SK-N-SH treated with all-trans-retinoic acid at 6 μM for 48 hours (cell line): ENCODE measurements at regions not wholly inside any gene's neighbourhood (a gene's known extent, or its start where the extent isn't known, plus 50 kb on each side); places are given as distances from the start of the nearest gene placed in this dataset.

Source experiments
- ATAC-seq: fragments of 200-7000 bp; cut with Tn5 transposase; 3 replicates; pipeline ENCODE4 v1.9.1; 2020; ENCODE audit warnings: mild to moderate bottlenecking, moderate library complexity
- ARNTL ChIP-seq: fragments of 450-650 bp; formaldehyde crosslinking; IDR thresholded peaks from 2 replicates; pipeline ENCODE4 v1.5.0; 2020; ENCODE audit warnings: low read depth, mild to moderate bottlenecking, moderate library complexity, borderline replicate concordance
- BACH2 ChIP-seq: fragments of 250-450 bp; sonication (Bioruptor Pico); IDR thresholded peaks from 2 replicates; pipeline ENCODE4 v1.9.0; 2021; ENCODE audit warnings: mild to moderate bottlenecking, borderline replicate concordance
- CSDC2 ChIP-seq: fragments of 250-450 bp; sonication (Bioruptor Pico); IDR thresholded peaks from 2 replicates; pipeline ENCODE4 v1.5.0; 2020; ENCODE audit warnings: mild to moderate bottlenecking, moderate library complexity
- ESRRG ChIP-seq: fragments of 250-450 bp; sonication (Bioruptor Pico); IDR thresholded peaks from 2 replicates; pipeline ENCODE4 v1.6.1; 2021; ENCODE audit warnings: mild to moderate bottlenecking
- GLIS3 ChIP-seq: fragments of 250-450 bp; sonication (Bioruptor Pico); IDR thresholded peaks from 2 replicates; pipeline ENCODE4 v1.5.0; 2020; ENCODE audit warnings: mild to moderate bottlenecking, moderate library complexity
- ISL1 ChIP-seq: fragments of 250-450 bp; sonication (Bioruptor Pico); IDR thresholded peaks from 2 replicates; pipeline ENCODE4 v2.1.2; 2022; ENCODE audit warnings: mild to moderate bottlenecking, moderate library complexity
- OSR1 ChIP-seq: fragments of 250-450 bp; sonication (Bioruptor Pico); IDR thresholded peaks from 2 replicates; pipeline ENCODE4 v1.8.0; 2022; ENCODE audit warnings: moderate library complexity, mild to moderate bottlenecking, inconsistent platforms
- PATZ1 ChIP-seq: fragments of 250-450 bp; sonication (Bioruptor Pico); IDR thresholded peaks from 2 replicates; pipeline ENCODE4 v1.8.0; 2020; ENCODE audit warnings: mild to moderate bottlenecking, moderate library complexity, borderline replicate concordance
- POU6F1 ChIP-seq: fragments of 250-450 bp; sonication (Bioruptor Pico); IDR thresholded peaks from 2 replicates; pipeline ENCODE4 v1.8.0; 2021; ENCODE audit warnings: low read depth, mild to moderate bottlenecking, moderate library complexity, borderline replicate concordance
- PPARA ChIP-seq: fragments of 250-450 bp; sonication (Bioruptor Pico); IDR thresholded peaks from 2 replicates; pipeline ENCODE4 v1.5.0; 2020; ENCODE audit warnings: mild to moderate bottlenecking, borderline replicate concordance
- RARB ChIP-seq: fragments of 250-450 bp; sonication (Bioruptor Pico); IDR thresholded peaks from 2 replicates; pipeline ENCODE4 v1.8.0; 2021; ENCODE audit warnings: mild to moderate bottlenecking, moderate library complexity
- SNAI2 ChIP-seq: fragments of 250-450 bp; sonication (Bioruptor Pico); IDR thresholded peaks from 2 replicates; pipeline ENCODE4 v1.5.0; 2020; ENCODE audit warnings: mild to moderate bottlenecking, moderate library complexity
- TCF4 ChIP-seq: fragments of 250-450 bp; sonication (Bioruptor Pico); IDR thresholded peaks from 2 replicates; pipeline ENCODE4 v1.8.0; 2021; ENCODE audit warnings: mild to moderate bottlenecking, moderate library complexity, borderline replicate concordance
- TOX ChIP-seq: fragments of 250-450 bp; sonication (Bioruptor Pico); IDR thresholded peaks from 2 replicates; pipeline ENCODE4 v1.8.0; 2021; ENCODE audit warnings: mild to moderate bottlenecking, moderate library complexity, borderline replicate concordance
- ZC3H10 ChIP-seq: fragments of 250-450 bp; sonication (Bioruptor Pico); IDR thresholded peaks from 2 replicates; pipeline ENCODE4 v1.5.1; 2021; ENCODE audit warnings: mild to moderate bottlenecking, moderate library complexity
- ZFP3 ChIP-seq: fragments of 250-450 bp; sonication (Bioruptor Pico); IDR thresholded peaks from 2 replicates; pipeline ENCODE4 v1.5.0; 2020; ENCODE audit warnings: mild to moderate bottlenecking, moderate library complexity
- ZFP30 ChIP-seq: fragments of 450-650 bp; formaldehyde crosslinking; IDR thresholded peaks from 2 replicates; pipeline ENCODE4 v1.5.0; 2022; ENCODE audit warnings: mild to moderate bottlenecking, moderate library complexity
- ZNF565 ChIP-seq: fragments of 450-650 bp; formaldehyde crosslinking; conservative IDR thresholded peaks from 2 replicates; pipeline ENCODE4 v1.5.0; 2020; ENCODE audit warnings: low read depth, mild to moderate bottlenecking, moderate library complexity
- ZNF70 ChIP-seq: fragments of 450-650 bp; formaldehyde crosslinking; IDR thresholded peaks from 2 replicates; pipeline ENCODE4 v1.5.0; 2020; ENCODE audit warnings: mild to moderate bottlenecking, moderate library complexity
- ZNF8 ChIP-seq: fragments of 450-650 bp; formaldehyde crosslinking; IDR thresholded peaks from 2 replicates; pipeline ENCODE4 v1.5.0; 2020; ENCODE audit warnings: mild to moderate bottlenecking, moderate library complexity
- TF ChIP-seq, protein P1 (sequence below): fragments of 250-450 bp; sonication (Bioruptor Pico); IDR thresholded peaks from 2 replicates; pipeline ENCODE4 v1.5.0; 2020; ENCODE audit warnings: mild to moderate bottlenecking, moderate library complexity
- TF ChIP-seq, protein P2 (sequence below): fragments of 250-450 bp; sonication (Bioruptor Pico); IDR thresholded peaks from 2 replicates; pipeline ENCODE4 v1.5.1; 2020; ENCODE audit warnings: low read depth, mild to moderate bottlenecking, moderate library complexity

GRCh38 chr2:37582481-37583220 is 88.8 kb downstream of the CDC42EP3 start:
- no peak for ATAC-seq
- no peak for TF ChIP-seq ZNF70 (CRISPR knock-in tag)

DNA sequence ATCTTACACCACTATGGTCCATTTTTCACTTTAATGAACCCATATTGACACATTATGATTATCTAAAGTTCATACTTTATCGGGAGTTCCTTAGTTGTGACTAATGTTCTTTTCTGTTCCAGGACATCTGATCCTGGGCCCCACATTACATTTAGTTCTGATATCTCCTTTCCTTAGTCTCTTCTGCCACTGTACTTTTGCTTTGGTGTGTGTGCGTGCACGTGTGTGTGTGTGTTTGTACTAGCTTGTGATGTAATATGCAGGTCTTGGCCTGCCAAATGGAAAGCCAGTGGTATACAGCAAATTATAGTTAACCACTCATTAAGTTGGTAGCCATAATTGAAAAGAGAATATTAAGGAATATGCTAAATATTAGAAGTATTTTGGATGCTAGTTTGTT is 88.0 kb downstream of the CDC42EP3 start:
- ATAC-seq = no peak
- TF ChIP-seq ZNF565 (no peak), ZC3H10 (CRISPR knock-in tag) (no peak), CSDC2 (CRISPR knock-in tag) (no peak), PATZ1 (CRISPR knock-in tag) (no peak), ZNF8 (no peak), BACH2 (CRISPR knock-in tag) (no peak), TOX (CRISPR knock-in tag) (no peak), OSR1 (CRISPR knock-in tag) (no peak), SNAI2 (CRISPR knock-in tag) (no peak), RARB (CRISPR knock-in tag) (no peak), PPARA (CRISPR knock-in tag) (no peak), ZNF70 (CRISPR knock-in tag) (no peak), TCF4 (CRISPR knock-in tag) (no peak), ESRRG (no peak), POU6F1 (CRISPR knock-in tag) (no peak), GLIS3 (CRISPR knock-in tag) (no peak), ZFP30 (no peak), ARNTL (CRISPR knock-in tag) (no peak)
- TF ChIP-seq, protein P1, sequence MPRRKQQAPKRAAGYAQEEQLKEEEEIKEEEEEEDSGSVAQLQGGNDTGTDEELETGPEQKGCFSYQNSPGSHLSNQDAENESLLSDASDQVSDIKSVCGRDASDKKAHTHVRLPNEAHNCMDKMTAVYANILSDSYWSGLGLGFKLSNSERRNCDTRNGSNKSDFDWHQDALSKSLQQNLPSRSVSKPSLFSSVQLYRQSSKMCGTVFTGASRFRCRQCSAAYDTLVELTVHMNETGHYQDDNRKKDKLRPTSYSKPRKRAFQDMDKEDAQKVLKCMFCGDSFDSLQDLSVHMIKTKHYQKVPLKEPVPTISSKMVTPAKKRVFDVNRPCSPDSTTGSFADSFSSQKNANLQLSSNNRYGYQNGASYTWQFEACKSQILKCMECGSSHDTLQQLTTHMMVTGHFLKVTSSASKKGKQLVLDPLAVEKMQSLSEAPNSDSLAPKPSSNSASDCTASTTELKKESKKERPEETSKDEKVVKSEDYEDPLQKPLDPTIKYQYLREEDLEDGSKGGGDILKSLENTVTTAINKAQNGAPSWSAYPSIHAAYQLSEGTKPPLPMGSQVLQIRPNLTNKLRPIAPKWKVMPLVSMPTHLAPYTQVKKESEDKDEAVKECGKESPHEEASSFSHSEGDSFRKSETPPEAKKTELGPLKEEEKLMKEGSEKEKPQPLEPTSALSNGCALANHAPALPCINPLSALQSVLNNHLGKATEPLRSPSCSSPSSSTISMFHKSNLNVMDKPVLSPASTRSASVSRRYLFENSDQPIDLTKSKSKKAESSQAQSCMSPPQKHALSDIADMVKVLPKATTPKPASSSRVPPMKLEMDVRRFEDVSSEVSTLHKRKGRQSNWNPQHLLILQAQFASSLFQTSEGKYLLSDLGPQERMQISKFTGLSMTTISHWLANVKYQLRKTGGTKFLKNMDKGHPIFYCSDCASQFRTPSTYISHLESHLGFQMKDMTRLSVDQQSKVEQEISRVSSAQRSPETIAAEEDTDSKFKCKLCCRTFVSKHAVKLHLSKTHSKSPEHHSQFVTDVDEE (CRISPR knock-in tag) = no peak
- TF ChIP-seq, protein P2, sequence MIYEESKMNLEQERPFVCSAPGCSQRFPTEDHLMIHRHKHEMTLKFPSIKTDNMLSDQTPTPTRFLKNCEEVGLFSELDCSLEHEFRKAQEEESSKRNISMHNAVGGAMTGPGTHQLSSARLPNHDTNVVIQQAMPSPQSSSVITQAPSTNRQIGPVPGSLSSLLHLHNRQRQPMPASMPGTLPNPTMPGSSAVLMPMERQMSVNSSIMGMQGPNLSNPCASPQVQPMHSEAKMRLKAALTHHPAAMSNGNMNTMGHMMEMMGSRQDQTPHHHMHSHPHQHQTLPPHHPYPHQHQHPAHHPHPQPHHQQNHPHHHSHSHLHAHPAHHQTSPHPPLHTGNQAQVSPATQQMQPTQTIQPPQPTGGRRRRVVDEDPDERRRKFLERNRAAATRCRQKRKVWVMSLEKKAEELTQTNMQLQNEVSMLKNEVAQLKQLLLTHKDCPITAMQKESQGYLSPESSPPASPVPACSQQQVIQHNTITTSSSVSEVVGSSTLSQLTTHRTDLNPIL (CRISPR knock-in tag) = no peak

DNA sequence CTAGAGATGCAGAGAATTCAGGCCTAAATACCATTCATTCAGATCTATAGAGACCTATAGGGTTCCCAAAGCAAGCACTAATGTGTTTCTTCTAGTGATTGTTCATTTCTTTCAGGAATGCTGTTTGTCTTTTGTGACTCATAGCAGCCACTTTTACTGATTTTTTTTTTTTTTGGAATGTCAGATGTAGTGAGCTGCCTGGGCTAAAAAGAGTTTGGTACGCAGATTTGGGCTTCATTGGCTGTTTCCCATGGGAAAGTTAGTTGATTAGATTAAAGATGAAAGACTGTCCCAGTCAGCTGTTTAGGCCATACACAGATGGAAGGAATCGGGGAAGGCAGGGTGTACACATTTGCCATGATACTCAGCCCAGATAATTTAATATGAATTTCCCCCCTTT is 87.6 kb downstream of the CDC42EP3 start:
- peak; percentile 63 for ATAC-seq
- 0 out of 2 replicates have a peak, but pooled peaks have one; percentile 56 for TF ChIP-seq SNAI2 (CRISPR knock-in tag)
- TF ChIP-seq, protein P2 (CRISPR knock-in tag) = peak; percentile 66
- TF ChIP-seq GLIS3 (CRISPR knock-in tag) = peak; percentile 51; the same call in 1 of the 2 replicates
- TF ChIP-seq ZNF8 = 0 out of 2 replicates have a peak, but pooled peaks have one; percentile 33
- 0 out of 2 replicates have a peak, but pooled peaks have one; percentile 44 for TF ChIP-seq ZFP3 (CRISPR knock-in tag)
- 0 out of 2 replicates have a peak, but pooled peaks have one; percentile 20 for TF ChIP-seq PATZ1 (CRISPR knock-in tag)
- TF ChIP-seq ZC3H10 (CRISPR knock-in tag) = peak; percentile 74; the same call in 1 of the 2 replicates
- peak; percentile 95 for TF ChIP-seq ISL1 (CRISPR knock-in tag)
- TF ChIP-seq ARNTL (CRISPR knock-in tag) = no peak
- peak; percentile 82; the same call in 1 of the 2 replicates for TF ChIP-seq CSDC2 (CRISPR knock-in tag)
- TF ChIP-seq BACH2 (CRISPR knock-in tag) = no peak
